DOHH2 (cell line): ENCODE measurements at regions not wholly inside any gene's neighbourhood (a gene's known extent, or its start where the extent isn't known, plus 50 kb on each side); places are given as distances from the start of the nearest gene placed in this dataset.
"Not testable (repeated sequence)": the region's sequence is repeated elsewhere in the genome, so short reads cannot be mapped to it uniquely, and the experiment has no call there.

Experiments
- H3F3A ChIP-seq: fragments of 200-600 bp; sonication (generic), shearing (Covaris generic); 2 replicates; pipeline ENCODE4 v1.6.0; 2016; ENCODE audit warnings: antibody characterized with exemption, mild to moderate bottlenecking; ENCODE audit not compliant: control insufficient read depth, insufficient read depth
- H3K27ac ChIP-seq: fragments of 200-600 bp; sonication (generic); 2 replicates; pipeline ENCODE4 v1.5.1; 2014; ENCODE audit warnings: low read depth, mild to moderate bottlenecking, low read length, moderate library complexity
- H3K27me3 ChIP-seq: fragments of 200-600 bp; sonication (generic); 2 replicates; pipeline ENCODE4 v1.6.1; 2014; ENCODE audit warnings: mild to moderate bottlenecking, low read length, mixed read lengths; ENCODE audit not compliant: control insufficient read depth
- H3K36me3 ChIP-seq: fragments of 200-600 bp; sonication (generic); 2 replicates; pipeline ENCODE4 v1.6.1; 2014; ENCODE audit warnings: mild to moderate bottlenecking, low read length, moderate library complexity, mixed read lengths; ENCODE audit not compliant: control insufficient read depth
- H3K4me1 ChIP-seq: fragments of 200-600 bp; sonication (generic); 2 replicates; pipeline ENCODE4 v1.6.1; 2014; ENCODE audit warnings: mild to moderate bottlenecking, low read length, mixed read lengths; ENCODE audit not compliant: control insufficient read depth
- H3K4me2 ChIP-seq: fragments of 200-600 bp; sonication (generic); 2 replicates; pipeline ENCODE4 v1.6.0; 2014; ENCODE audit warnings: mild to moderate bottlenecking, low read length, moderate library complexity
- H3K4me3 ChIP-seq: fragments of 200-600 bp; sonication (generic); 2 replicates; pipeline ENCODE4 v1.5.1; 2014; ENCODE audit warnings: mild to moderate bottlenecking, low read length, mixed read lengths
- H3K79me2 ChIP-seq: fragments of 200-600 bp; sonication (generic); 2 replicates; pipeline ENCODE4 v1.6.1; 2014; ENCODE audit warnings: mild to moderate bottlenecking, low read length, mixed read lengths; ENCODE audit not compliant: control insufficient read depth
- H3K9me2 ChIP-seq: fragments of 200-600 bp; sonication (generic); replicated peaks from 2 replicates; pipeline ENCODE4 v1.6.1; 2014; ENCODE audit warnings: mild to moderate bottlenecking, low read length, mixed read lengths; ENCODE audit not compliant: control insufficient read depth
- H3K9me3 ChIP-seq: fragments of 200-600 bp; sonication (generic); 2 replicates; pipeline ENCODE4 v1.6.1; 2014; ENCODE audit warnings: antibody characterized with exemption, low read length, mixed read lengths; ENCODE audit not compliant: control insufficient read depth, insufficient read depth
- H4K20me1 ChIP-seq: fragments of 200-600 bp; sonication (generic); 2 replicates; pipeline ENCODE4 v1.6.0; 2014; ENCODE audit warnings: low read depth, mild to moderate bottlenecking, antibody characterized with exemption, low read length, moderate library complexity; ENCODE audit not compliant: control insufficient read depth, insufficient read depth
- EZH2phosphoT487 ChIP-seq: fragments of 200-600 bp; sonication (generic); IDR thresholded peaks from 2 replicates; pipeline ENCODE4 v1.6.1; 2017; ENCODE audit warnings: borderline replicate concordance, mild to moderate bottlenecking, antibody characterized with exemption, low read length, moderate library complexity, mixed read lengths
- TF ChIP-seq, protein P1 (sequence below): fragments of 200-600 bp; sonication (generic); IDR thresholded peaks from one replicate; pipeline ENCODE4 v1.5.1; 2014; ENCODE audit warnings: antibody characterized with exemption, mild to moderate bottlenecking, low read depth, low read length; ENCODE audit not compliant: poor library complexity, severe bottlenecking

DNA sequence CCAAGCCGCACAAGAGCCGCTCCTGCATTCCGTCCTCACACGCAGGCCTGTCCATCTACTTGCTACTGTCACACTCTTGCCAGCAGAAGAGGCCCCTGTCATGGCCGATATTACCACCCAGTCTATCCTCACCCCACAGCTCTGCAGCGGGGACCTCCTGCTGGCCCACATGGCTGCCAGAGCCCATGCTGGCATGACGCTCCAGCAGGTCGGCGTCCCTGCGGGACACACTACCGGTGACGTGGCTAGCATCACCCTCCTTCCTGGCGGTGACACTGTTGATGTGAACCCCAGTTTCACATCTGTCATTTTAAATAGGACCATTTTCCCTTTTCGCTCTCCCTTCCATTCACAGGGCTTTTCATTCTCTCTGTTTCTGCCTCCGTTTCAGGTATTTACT, 530.0 kb downstream of the CWH43 start:
- H3K4me3 ChIP-seq, H3K36me3 ChIP-seq, H3F3A ChIP-seq, H3K79me2 ChIP-seq, H3K9me2 ChIP-seq, H3K4me1 ChIP-seq, H3K4me2 ChIP-seq, H4K20me1 ChIP-seq, H3K27me3 ChIP-seq, H3K27ac ChIP-seq: not testable (repeated sequence)
- H3K9me3 ChIP-seq = peaks cover 42% of the 10 kb centered on the region

DNA sequence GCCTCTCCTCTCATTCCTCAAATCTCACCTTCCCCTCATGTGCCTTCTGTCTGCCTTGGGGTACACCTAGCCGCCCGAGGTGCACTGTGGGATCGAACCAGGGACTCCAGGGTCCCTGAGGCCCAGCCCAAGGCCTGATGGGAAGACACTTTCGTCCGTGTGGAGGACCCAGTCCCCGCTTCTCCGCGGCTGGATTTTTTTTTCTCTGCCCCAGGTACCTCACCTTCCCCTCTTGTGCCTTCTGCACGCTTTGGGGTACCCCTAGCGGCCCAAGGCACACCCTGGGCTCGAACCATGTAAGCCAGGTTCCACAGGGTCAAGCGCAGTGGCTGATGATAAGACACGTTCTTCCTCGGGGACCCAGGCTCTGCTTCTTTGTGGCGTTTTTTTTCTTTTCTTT, 530.7 kb downstream of the CWH43 start:
- H3K4me3 ChIP-seq = no peak overlapping the region
- no peak overlapping the region for H3K4me2 ChIP-seq
- no peaks in the 10 kb centered on the region for H3K36me3 ChIP-seq
- TF ChIP-seq, protein P1, sequence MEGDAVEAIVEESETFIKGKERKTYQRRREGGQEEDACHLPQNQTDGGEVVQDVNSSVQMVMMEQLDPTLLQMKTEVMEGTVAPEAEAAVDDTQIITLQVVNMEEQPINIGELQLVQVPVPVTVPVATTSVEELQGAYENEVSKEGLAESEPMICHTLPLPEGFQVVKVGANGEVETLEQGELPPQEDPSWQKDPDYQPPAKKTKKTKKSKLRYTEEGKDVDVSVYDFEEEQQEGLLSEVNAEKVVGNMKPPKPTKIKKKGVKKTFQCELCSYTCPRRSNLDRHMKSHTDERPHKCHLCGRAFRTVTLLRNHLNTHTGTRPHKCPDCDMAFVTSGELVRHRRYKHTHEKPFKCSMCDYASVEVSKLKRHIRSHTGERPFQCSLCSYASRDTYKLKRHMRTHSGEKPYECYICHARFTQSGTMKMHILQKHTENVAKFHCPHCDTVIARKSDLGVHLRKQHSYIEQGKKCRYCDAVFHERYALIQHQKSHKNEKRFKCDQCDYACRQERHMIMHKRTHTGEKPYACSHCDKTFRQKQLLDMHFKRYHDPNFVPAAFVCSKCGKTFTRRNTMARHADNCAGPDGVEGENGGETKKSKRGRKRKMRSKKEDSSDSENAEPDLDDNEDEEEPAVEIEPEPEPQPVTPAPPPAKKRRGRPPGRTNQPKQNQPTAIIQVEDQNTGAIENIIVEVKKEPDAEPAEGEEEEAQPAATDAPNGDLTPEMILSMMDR = no peak
- TF ChIP-seq EZH2phosphoT487 = no peak
- H3K4me1 ChIP-seq = no peaks in the 10 kb centered on the region
- no peaks in the 10 kb centered on the region for H4K20me1 ChIP-seq
- no peaks in the 10 kb centered on the region for H3K9me2 ChIP-seq
- no peaks in the 10 kb centered on the region for H3F3A ChIP-seq
- H3K79me2 ChIP-seq = no peaks in the 10 kb centered on the region
- no peaks in the 10 kb centered on the region for H3K27me3 ChIP-seq
- no peak overlapping the region for H3K27ac ChIP-seq
- H3K9me3 ChIP-seq = peaks cover 36% of the 10 kb centered on the region

DNA sequence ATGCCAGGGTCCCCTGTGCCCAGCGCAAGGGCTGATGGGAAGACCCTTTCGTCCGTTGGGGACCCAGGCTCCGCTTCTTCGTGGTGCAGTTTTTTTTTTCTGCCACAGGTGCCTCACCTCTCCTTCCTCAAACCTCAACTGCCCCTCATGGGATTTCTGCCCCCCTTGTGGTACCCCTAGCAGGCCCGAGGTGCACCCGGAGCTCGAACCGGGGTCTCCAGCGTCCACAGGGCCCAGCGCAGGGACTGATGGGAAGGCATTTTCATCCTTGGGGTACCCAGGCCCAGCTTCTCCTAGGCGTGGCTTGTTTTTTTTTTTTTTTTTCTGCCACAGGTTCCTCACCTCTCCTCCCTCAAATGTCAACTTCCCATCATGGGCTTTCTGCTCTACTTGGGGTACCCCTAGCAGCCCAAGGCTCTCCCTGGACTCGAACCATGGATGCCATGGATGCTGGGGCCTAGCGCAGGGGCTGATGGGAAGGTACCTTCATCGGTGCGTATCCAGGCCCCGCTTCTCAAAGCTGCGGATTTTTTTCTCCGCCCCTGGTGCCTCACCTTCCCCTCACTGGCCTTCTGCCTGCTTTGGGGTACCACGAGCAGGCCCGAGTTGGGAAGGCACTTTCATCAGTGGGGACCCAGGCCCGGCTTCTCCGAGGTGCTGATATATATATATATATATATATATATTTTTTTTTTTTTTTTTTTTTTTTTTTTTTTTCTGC, 531.6 kb downstream of the CWH43 start:
- H4K20me1 ChIP-seq, H3K27me3 ChIP-seq, H3K27ac ChIP-seq, H3K4me1 ChIP-seq, H3F3A ChIP-seq, H3K4me2 ChIP-seq, H3K4me3 ChIP-seq, H3K9me2 ChIP-seq, H3K36me3 ChIP-seq, H3K79me2 ChIP-seq: not testable (repeated sequence)
- H3K9me3 ChIP-seq = peaks cover 28% of the 10 kb centered on the region

DNA sequence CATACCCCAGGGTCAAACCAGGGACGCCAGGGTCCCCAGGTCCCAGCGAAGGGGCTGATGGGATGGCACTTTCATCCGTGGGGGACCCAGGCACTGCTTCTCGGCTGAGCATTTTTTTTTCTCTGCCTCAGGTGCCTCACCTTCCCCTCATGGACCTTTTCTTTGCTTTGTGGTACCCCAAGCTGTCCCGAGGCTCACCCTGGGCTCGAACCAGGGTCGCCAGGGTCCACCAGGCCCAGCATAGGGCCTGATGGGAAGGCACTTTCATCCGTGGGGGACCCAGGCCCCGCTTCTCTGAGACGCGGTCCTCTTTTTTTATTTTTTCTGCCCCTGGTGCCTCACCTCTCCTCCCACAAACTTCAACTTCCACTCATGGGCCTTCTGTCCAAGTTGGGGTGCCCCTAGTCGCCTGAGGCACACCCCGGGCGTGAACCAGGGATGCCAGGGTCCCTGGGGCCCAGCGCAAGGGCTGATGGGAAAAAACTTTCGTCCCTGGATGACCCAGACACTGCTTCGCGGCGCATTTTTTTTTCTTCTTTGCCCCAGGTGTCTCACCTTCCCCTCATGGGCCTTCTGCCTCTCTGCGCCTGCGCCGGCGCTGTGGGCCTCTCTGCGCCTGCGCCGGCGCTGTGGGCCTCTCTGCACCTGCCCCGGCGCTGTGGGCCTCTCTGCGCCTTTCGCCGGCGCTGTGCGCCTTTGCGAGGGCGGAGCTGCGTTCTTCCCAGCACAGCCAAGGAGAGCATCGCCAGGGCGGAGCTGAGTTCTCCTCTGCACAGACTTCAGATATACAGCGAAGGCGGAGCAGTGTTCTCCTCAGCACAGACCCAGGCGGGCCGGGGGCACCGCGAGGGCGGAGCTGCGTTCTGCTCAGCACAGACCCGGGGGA, 533.3 kb downstream of the CWH43 start:
- H3K4me1 ChIP-seq, H3K27me3 ChIP-seq, H3K4me2 ChIP-seq, H3K79me2 ChIP-seq, H4K20me1 ChIP-seq, H3K36me3 ChIP-seq, H3K9me2 ChIP-seq, H3K4me3 ChIP-seq, H3K27ac ChIP-seq, H3F3A ChIP-seq: not testable (repeated sequence)
- H3K9me3 ChIP-seq = peaks cover 13% of the 10 kb centered on the region

DNA sequence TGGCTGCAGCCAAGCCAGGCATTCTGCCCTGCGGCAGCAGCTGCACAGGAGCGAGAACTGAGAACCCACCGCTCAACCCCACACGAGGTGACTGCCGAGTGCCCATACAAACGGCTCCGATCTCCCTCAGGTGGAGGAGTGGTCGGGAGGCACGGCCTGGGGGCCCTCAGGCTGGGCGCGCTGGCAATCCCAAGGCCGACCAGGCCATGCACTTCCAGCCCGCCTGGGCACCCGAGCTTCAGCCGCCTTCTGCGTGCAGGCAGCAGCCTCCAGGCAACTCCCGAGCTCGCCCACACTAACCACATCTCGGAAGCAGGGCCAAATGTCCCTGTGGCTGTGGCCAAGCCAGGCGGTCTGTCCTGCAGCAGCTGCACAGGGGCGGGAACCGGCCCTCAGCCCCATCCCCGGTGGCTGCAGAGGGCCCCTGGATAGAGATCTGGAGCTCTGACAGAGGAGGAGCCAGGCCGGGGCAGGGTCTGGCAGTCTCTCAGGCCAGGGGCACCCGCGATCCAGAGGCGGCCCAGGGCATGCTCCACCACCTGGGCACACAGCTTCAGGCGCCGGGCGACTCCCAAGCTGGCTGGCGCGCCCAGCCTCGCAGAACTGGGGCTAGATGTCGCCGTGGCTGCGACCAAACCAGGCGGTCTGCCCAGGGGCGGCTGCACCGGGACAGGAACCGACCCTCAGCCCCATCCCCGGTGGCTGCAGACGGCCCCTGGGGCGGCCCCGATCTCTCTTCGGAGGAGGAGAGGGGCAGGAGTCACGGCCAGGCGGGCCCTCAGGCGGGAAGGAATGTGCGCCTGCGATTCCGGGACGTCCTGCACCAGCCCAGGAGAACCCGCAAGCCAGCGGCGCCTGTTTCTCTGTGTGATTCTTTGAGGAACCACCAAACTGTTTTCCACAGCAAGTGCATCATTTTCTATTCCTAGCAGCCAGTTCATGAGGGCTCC, 538.0 kb downstream of the CWH43 start:
- not testable (repeated sequence) for H3K79me2 ChIP-seq, H3F3A ChIP-seq, H4K20me1 ChIP-seq, H3K9me2 ChIP-seq, H3K4me3 ChIP-seq, H3K4me2 ChIP-seq, H3K27ac ChIP-seq, H3K9me3 ChIP-seq, H3K27me3 ChIP-seq, H3K4me1 ChIP-seq, H3K36me3 ChIP-seq

DNA sequence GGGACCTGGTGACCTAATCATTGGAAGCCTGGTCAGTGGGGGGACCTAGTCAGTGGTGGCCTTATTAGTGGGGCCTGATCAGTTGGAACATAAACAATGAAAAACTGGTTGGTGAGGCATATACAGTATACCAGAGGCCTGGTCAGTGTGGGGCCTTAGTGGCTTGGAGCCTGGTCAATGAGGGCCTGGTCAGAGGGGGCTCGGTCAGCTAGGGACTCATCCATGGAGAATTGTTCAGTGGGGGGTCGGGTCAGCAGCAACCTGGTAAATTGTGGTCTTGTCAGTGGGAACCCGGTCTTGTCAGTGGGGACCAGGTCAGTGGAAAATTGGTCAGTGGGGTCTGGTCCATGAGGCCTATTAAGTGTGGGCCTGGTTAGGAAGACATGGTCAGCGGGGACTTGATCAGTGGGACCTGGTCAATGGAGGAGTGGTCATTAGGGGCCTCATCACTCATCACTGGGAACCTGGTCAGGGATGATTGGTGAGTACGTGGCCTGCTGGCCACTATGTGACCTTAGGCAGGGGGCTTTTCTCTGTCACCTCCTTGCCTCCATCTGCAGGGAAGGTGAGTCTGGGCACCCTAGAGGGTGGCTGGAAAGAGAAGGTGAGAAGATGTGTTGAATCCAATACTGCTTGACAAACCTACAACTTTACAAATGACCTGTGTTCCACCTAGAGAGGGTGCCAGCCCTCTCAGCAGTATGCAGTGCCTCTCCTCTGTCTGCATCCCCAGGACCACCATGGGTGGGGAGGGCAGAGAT, 573.0 kb downstream of the CWH43 start:
- H3K36me3 ChIP-seq, H3K27me3 ChIP-seq, H3F3A ChIP-seq, H3K9me2 ChIP-seq, H3K4me1 ChIP-seq, H3K79me2 ChIP-seq, H4K20me1 ChIP-seq, H3K9me3 ChIP-seq, H3K4me3 ChIP-seq, H3K4me2 ChIP-seq, H3K27ac ChIP-seq: not testable (repeated sequence)
